ENCODE measurements at regions not wholly inside any gene's neighbourhood (a gene's known extent, or its start where the extent isn't known, plus 50 kb on each side); places are given as distances from the start of the nearest gene placed in this dataset.

GRCh38 chr18:8959551-8960135 is 142.9 kb upstream of the NDUFV2 start:
- no peak for TF ChIP-seq SUZ12 (IDR thresholded peaks at IDR 0.05)
- no peak for TF ChIP-seq PKNOX1 (IDR thresholded peaks at IDR 0.05)
- no peak for TF ChIP-seq SP1 (IDR thresholded peaks at IDR 0.05)
- no peak for TF ChIP-seq L3MBTL2 (conservative IDR thresholded peaks at IDR 0.05)
- no peak for TF ChIP-seq HDGF (IDR thresholded peaks at IDR 0.05; ENCODE audit: borderline replicate concordance)
